ENCODE measurements at regions not wholly inside any gene's neighbourhood (a gene's known extent, or its start where the extent isn't known, plus 50 kb on each side); places are given as distances from the start of the nearest gene placed in this dataset.

DNA sequence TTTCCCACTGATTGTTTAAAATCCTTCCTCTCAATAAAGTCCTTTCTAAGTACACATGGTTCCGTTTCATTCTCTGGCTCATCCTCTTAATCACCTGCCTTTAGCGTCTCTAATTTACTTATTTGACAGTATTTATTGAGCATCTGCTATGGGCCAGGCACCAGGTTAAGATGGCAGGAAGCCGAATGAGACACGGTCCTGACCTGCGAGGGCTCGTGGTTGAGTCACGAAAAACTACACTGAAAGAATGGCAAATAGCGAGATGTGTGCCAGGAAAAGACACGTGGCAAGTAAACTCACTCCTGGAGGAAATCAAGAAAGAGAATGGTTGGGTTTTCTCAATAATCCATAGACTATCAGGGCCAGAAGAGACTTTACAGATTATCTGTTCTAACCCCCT, 60.9 kb downstream of the HES1 start:
- no peaks in the 10 kb centered on the region for H3K9me3 Mint-ChIP-seq (ENCODE audit: unreplicated experiment)
- H3K4me3 Mint-ChIP-seq (ENCODE audit: unreplicated experiment) = no peak overlapping the region
- no peak for DNase-seq (ENCODE audit: extremely low spot score, unreplicated experiment)
- TF ChIP-seq, protein P1, sequence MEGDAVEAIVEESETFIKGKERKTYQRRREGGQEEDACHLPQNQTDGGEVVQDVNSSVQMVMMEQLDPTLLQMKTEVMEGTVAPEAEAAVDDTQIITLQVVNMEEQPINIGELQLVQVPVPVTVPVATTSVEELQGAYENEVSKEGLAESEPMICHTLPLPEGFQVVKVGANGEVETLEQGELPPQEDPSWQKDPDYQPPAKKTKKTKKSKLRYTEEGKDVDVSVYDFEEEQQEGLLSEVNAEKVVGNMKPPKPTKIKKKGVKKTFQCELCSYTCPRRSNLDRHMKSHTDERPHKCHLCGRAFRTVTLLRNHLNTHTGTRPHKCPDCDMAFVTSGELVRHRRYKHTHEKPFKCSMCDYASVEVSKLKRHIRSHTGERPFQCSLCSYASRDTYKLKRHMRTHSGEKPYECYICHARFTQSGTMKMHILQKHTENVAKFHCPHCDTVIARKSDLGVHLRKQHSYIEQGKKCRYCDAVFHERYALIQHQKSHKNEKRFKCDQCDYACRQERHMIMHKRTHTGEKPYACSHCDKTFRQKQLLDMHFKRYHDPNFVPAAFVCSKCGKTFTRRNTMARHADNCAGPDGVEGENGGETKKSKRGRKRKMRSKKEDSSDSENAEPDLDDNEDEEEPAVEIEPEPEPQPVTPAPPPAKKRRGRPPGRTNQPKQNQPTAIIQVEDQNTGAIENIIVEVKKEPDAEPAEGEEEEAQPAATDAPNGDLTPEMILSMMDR (IDR thresholded peaks at IDR 0.05) = no peak
- H3K36me3 Mint-ChIP-seq (ENCODE audit: unreplicated experiment) = no peaks in the 10 kb centered on the region
- H3K27me3 Mint-ChIP-seq (ENCODE audit: unreplicated experiment) = peaks cover 59% of the 10 kb centered on the region
- no peak overlapping the region for H3K27ac Mint-ChIP-seq (ENCODE audit: unreplicated experiment)
- H3K4me1 Mint-ChIP-seq (ENCODE audit: unreplicated experiment) = peaks cover 7% of the 10 kb centered on the region

GRCh38 chr3:194197396-194197960, 61.5 kb downstream of the HES1 start:
- Mint-ChIP-seq H3K4me1 (ENCODE audit: unreplicated experiment) (peaks cover 7% of the 10 kb centered on the region), H3K4me3 (ENCODE audit: unreplicated experiment) (no peak overlapping the region), H3K27ac (ENCODE audit: unreplicated experiment) (no peak overlapping the region), H3K9me3 (ENCODE audit: unreplicated experiment) (no peaks in the 10 kb centered on the region), H3K27me3 (ENCODE audit: unreplicated experiment) (peaks cover 62% of the 10 kb centered on the region), H3K36me3 (ENCODE audit: unreplicated experiment) (no peaks in the 10 kb centered on the region)
- no peak for DNase-seq (ENCODE audit: extremely low spot score, unreplicated experiment)
- TF ChIP-seq, protein P1 (IDR thresholded peaks at IDR 0.05) = no peak

DNA sequence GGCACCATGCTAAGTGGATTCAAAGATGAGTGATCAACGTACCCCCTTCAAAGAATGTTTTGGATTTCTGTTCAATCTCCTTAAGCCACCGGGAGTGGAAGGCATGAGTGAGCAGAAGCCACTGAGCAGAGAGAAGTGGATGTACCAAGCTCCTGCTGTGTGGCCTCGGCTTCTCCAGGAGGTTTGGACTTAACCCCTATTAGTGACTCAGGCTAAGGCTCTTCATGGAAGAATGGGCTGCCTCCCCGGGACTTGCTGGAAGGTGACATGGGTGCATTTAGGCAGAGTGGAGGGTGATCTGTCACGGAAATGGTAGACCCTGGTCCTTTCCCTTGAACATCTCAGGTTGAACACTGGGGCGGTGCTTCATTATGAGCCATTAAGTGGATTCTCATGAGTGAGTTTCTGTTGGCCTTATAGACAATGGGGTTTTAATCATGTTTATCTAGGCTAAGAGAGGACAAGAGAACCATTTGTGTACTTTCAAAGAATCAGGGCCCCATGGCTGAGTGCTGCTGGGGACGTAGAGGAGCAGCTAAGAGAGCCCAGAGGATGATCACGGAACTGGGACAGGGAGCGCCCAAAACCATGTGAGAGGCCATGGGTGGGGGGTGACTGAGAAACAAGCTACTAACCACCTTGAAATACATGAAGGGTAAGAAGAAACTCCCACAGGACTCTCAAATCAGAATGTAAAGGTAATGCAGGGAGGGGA, 62.2 kb downstream of the HES1 start:
- no peak for DNase-seq (ENCODE audit: extremely low spot score, unreplicated experiment)
- Mint-ChIP-seq H3K4me3 (ENCODE audit: unreplicated experiment) (no peak overlapping the region), H3K27me3 (ENCODE audit: unreplicated experiment) (peaks cover 68% of the 10 kb centered on the region)

GRCh38 chr3:194198938-194199337, 63.0 kb downstream of the HES1 start:
- no peak for DNase-seq (ENCODE audit: extremely low spot score, unreplicated experiment)
- peaks cover 12% of the 10 kb centered on the region for H3K4me1 Mint-ChIP-seq (ENCODE audit: unreplicated experiment)
- H3K27ac Mint-ChIP-seq (ENCODE audit: unreplicated experiment) = no peak overlapping the region
- H3K27me3 Mint-ChIP-seq (ENCODE audit: unreplicated experiment) = peaks cover 75% of the 10 kb centered on the region
- TF ChIP-seq, protein P1 (IDR thresholded peaks at IDR 0.05) = no peak
- no peak overlapping the region for H3K4me3 Mint-ChIP-seq (ENCODE audit: unreplicated experiment)
- no peaks in the 10 kb centered on the region for H3K36me3 Mint-ChIP-seq (ENCODE audit: unreplicated experiment)
- H3K9me3 Mint-ChIP-seq (ENCODE audit: unreplicated experiment) = no peaks in the 10 kb centered on the region

More for the DNA sequence above, 62.2 kb downstream of the HES1 start:
- no peaks in the 10 kb centered on the region for H3K36me3 Mint-ChIP-seq (ENCODE audit: unreplicated experiment)
- TF ChIP-seq, protein P1 (IDR thresholded peaks at IDR 0.05) = no peak
- H3K4me1 Mint-ChIP-seq (ENCODE audit: unreplicated experiment) = peaks cover 7% of the 10 kb centered on the region
- H3K9me3 Mint-ChIP-seq (ENCODE audit: unreplicated experiment) = no peaks in the 10 kb centered on the region
- no peak overlapping the region for H3K27ac Mint-ChIP-seq (ENCODE audit: unreplicated experiment)

DNA sequence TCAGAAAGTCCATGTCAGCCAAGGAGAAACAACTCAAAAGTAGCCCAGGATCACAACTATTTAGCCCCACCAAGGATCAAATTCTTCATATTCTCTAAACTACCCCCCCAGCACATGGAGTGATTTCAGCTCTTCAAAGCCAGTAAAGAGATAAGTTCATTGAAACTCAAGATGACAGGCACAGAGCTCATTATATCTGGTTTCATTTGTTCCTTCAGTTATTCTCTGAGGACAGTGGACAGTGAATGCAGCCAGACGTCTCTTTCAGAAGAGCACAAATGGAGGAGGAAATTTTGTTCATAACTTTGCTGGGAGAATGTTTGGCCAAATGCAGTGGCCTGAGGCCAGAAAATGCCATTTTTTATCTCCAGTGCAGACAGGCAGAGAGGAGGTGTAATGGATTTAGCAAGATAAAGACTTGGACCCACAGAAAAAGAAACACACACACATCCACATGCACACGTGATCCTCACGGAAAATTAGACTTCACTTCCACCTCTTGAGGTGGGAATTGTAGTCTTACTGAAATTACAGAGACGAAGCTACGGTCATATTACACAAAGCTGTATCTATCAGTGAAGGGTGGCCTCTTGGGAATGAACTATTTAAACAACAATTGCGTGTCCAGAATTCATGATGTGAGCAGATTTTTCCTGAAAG, 64.6 kb downstream of the HES1 start:
- Mint-ChIP-seq H3K27ac (ENCODE audit: unreplicated experiment) (no peak overlapping the region), H3K4me3 (ENCODE audit: unreplicated experiment) (no peak overlapping the region), H3K27me3 (ENCODE audit: unreplicated experiment) (peaks cover 72% of the 10 kb centered on the region), H3K9me3 (ENCODE audit: unreplicated experiment) (no peaks in the 10 kb centered on the region), H3K4me1 (ENCODE audit: unreplicated experiment) (peaks cover 18% of the 10 kb centered on the region), H3K36me3 (ENCODE audit: unreplicated experiment) (no peaks in the 10 kb centered on the region)
- TF ChIP-seq, protein P1 (IDR thresholded peaks at IDR 0.05) = no peak
- DNase-seq (ENCODE audit: extremely low spot score, unreplicated experiment) = no peak

All from osteocyte (in vitro differentiated cells).